HL-60 (cell line): ENCODE measurements at regions not wholly inside any gene's neighbourhood (a gene's known extent, or its start where the extent isn't known, plus 50 kb on each side); places are given as distances from the start of the nearest gene placed in this dataset.

ENCODE experiments used
- GABPA ChIP-seq: IDR thresholded peaks from 2 replicates; pipeline ENCODE4 v1.6.1; 2012; ENCODE audit warnings: low read depth
- POLR2AphosphoS5 ChIP-seq: IDR thresholded peaks from 2 replicates; pipeline ENCODE4 v1.6.1; 2012; ENCODE audit warnings: low read depth
- TF ChIP-seq, protein P1 (sequence below): IDR thresholded peaks from one replicate; pipeline ENCODE4 v1.5.1; 2011; ENCODE audit warnings: low read length, control low read depth, inconsistent platforms; ENCODE audit not compliant: insufficient read depth
- TF ChIP-seq, protein P2 (sequence below): IDR thresholded peaks from 2 replicates; pipeline ENCODE4 v1.6.1; 2012; ENCODE audit warnings: low read depth; ENCODE audit not compliant: insufficient replicate concordance

DNA sequence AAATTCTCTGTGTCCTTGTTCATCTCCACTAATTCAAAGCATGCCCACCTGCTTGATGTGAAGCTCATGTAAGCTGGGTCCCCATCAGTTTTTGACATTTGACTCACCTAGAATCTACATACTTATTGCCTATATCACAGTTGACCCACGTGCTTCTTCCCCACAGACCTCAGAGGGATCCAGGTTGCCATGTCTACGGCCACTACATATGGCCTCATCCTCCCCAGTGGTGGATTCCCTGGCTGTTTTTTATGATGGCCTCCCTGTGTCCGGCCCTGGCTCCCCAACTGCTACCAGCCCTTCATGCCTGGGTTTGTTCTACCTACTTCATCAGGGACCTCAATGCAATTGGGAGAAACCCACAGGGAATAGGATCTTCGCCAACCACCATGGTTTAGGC, 187.4 kb upstream of the GDF10 start:
- TF ChIP-seq, protein P1, sequence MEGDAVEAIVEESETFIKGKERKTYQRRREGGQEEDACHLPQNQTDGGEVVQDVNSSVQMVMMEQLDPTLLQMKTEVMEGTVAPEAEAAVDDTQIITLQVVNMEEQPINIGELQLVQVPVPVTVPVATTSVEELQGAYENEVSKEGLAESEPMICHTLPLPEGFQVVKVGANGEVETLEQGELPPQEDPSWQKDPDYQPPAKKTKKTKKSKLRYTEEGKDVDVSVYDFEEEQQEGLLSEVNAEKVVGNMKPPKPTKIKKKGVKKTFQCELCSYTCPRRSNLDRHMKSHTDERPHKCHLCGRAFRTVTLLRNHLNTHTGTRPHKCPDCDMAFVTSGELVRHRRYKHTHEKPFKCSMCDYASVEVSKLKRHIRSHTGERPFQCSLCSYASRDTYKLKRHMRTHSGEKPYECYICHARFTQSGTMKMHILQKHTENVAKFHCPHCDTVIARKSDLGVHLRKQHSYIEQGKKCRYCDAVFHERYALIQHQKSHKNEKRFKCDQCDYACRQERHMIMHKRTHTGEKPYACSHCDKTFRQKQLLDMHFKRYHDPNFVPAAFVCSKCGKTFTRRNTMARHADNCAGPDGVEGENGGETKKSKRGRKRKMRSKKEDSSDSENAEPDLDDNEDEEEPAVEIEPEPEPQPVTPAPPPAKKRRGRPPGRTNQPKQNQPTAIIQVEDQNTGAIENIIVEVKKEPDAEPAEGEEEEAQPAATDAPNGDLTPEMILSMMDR: no peak
- TF ChIP-seq, protein P2, sequence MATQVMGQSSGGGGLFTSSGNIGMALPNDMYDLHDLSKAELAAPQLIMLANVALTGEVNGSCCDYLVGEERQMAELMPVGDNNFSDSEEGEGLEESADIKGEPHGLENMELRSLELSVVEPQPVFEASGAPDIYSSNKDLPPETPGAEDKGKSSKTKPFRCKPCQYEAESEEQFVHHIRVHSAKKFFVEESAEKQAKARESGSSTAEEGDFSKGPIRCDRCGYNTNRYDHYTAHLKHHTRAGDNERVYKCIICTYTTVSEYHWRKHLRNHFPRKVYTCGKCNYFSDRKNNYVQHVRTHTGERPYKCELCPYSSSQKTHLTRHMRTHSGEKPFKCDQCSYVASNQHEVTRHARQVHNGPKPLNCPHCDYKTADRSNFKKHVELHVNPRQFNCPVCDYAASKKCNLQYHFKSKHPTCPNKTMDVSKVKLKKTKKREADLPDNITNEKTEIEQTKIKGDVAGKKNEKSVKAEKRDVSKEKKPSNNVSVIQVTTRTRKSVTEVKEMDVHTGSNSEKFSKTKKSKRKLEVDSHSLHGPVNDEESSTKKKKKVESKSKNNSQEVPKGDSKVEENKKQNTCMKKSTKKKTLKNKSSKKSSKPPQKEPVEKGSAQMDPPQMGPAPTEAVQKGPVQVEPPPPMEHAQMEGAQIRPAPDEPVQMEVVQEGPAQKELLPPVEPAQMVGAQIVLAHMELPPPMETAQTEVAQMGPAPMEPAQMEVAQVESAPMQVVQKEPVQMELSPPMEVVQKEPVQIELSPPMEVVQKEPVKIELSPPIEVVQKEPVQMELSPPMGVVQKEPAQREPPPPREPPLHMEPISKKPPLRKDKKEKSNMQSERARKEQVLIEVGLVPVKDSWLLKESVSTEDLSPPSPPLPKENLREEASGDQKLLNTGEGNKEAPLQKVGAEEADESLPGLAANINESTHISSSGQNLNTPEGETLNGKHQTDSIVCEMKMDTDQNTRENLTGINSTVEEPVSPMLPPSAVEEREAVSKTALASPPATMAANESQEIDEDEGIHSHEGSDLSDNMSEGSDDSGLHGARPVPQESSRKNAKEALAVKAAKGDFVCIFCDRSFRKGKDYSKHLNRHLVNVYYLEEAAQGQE: no peak
- no peak for TF ChIP-seq POLR2AphosphoS5
- no peak for TF ChIP-seq GABPA
